DMS 273 treated with DMSO at 0.1 percent for 48 hours (cell line): ENCODE measurements at regions not wholly inside any gene's neighbourhood (a gene's known extent, or its start where the extent isn't known, plus 50 kb on each side); places are given as distances from the start of the nearest gene placed in this dataset.
"Not testable (repeated sequence)": the region's sequence is repeated elsewhere in the genome, so short reads cannot be mapped to it uniquely, and the experiment has no call there.

Source experiments
- DNase-seq: peaks from one replicate; lab custom pipeline; 2025; lab: John Stamatoyannopoulos, UW

DNA sequence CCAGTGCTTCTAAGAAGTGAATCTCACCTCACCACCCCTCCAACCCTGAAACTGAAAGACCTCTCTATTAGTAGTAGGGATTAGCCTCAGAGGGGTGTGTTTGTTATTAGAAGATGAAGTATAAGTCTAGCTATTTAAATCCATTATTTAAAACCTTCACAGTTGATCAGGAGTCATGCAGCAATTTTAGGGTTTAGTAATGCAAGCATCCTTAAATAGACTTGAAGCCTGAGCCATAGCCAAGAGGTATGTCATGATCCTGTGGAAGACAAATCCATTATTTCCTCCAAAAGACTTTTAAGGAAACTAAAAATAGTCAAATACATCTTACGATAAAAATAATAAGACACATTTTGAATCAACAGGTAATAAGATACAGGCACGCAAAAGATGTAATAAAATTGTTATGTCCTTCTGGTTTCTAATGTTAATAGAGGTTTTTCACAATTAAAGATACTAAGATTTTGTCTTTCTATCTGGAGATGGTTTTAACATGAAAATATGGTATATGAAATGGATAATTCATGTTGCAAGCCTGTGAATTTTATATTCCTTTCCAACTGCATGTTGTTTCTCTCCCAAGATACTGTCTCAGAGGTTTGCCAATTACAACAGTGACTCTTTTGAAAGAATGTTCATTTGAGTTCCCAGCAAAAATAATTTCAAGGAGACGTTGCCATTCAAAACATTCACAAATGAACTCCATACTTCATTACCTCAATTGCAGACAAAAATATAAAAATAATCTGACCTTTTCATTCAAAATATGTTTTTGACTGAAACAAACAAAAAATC, 68.0 kb downstream of the LUZP4 start:
- no peak for DNase-seq

DNA sequence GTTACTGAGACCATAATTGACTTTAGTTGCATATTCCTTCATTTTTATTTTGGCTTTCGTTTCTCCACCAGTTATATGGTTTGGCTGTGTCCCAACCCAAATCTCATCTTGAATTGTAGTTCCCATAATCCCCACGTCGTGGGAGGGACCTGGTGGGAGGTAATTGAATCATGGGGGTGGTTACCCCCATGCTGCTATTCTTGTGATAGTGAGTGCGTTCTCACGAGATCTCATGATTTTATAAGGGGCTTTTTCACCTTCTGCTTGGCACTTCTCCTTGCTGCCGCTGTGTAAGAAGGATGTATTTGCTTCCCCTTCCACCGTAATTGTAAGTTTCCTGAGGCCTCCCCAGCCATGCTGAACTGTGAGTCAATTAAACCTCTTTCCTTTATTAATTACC, 70.0 kb downstream of the LUZP4 start:
- DNase-seq = not testable (repeated sequence)

- DNase-seq = no peak
Observed at GRCh38 chrX:115360220-115360781, 70.8 kb downstream of the LUZP4 start.

DNA sequence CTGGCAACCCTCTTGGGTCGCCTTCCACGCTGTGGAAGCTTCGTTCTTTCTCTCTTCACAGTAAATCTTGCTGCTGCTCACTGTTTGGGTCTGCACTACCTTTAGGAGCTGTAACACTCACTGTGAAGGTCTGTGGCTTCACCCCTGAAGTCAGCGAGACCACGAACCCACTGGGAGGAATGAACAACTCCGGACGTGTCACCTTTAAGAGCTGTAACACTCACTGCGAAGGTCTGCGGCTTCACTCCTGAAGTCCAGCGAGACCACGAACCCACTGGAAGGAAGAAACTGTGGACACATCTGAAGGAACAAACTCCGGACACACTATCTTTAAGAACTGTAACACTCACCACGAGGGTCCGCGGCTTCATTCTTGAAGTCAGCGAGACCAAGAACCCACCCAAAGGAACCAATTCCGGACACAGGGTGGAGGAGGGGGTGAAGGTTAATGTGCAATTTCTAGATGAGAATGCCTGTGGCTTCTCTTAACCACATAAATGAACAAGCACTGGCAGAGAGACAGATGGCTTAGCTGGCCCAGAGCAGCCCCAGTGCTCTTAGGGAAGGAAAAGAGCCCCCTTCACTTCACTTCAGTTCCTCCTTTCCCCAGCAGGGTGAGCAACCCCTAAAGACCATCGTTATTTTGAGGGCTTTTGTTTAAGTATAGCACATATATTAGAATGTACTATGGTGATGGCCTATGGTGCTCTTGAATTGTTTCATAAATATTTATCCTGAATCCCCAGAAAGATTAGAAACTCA, 73.0 kb downstream of the LUZP4 start:
- no peak for DNase-seq

GRCh38 chrX:115363372-115363771, 73.9 kb downstream of the LUZP4 start:
- DNase-seq = no peak

- DNase-seq = no peak
Observed at GRCh38 chrX:115363897-115364296, 74.4 kb downstream of the LUZP4 start.

- no peak for DNase-seq
Observed at GRCh38 chrX:115364670-115365069, 75.2 kb downstream of the LUZP4 start.

- no peak for DNase-seq
Observed at GRCh38 chrX:115366535-115366934, 77.0 kb downstream of the LUZP4 start.

DNA sequence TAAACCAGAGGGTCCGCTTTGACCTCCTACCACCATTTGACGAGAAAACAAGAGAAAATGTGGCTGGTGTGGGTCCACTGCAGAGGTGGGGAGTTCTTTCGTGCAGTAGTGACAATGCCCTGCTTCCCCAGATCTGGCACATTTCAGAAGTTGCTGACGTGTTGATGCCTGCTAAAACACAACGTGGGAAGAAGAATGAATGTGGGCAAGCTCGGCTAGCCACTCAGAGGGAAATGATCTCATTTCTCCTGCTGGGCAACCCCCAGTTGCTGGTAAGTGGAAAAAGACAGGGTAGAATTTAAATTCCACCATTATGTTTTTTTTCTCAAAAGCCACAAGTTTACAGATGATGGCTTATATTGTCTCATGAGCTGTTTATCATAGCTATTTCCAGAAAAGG, 77.9 kb downstream of the LUZP4 start:
- DNase-seq = no peak

DNA sequence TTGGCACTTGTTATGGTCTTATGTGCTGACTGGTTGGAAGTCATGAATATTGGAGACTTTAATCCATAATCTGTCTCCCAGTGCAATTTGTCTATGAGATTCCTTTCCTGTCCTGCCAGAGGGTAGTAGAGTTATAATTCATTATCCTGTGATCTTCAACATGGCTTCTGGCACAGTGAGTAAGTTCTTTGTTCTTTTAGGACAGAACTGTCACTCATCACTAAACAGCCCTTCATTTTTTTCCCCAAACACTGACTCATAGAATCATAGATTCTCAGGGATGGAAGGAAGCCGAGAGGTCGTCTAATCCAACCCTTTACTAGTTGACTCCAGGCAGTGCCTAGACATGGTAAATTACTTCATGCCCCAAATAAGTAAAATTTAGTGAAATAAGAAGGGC, 78.4 kb downstream of the LUZP4 start:
- no peak for DNase-seq

DNA sequence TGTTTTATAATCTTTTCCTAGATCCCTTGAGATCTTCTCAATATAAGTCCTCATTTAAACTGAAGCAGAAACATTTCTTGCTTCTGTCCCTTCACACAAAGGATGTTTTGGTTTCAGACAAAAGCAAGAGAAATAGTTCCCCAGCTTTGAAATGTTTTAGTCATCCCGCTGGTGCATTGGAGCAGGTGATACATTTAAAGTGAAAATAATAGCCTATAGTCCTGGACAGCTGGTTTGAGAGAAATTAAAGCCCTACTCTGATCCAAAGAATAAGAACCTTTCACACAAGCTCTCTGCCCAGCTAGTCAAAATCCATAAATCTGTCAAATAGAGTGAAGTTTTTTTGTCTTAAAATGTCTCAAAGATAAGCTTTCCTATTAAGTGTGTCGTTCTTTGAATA, 79.4 kb downstream of the LUZP4 start:
- DNase-seq = no peak

GRCh38 chrX:115372152-115372551, 82.6 kb downstream of the LUZP4 start:
- DNase-seq = no peak

DNA sequence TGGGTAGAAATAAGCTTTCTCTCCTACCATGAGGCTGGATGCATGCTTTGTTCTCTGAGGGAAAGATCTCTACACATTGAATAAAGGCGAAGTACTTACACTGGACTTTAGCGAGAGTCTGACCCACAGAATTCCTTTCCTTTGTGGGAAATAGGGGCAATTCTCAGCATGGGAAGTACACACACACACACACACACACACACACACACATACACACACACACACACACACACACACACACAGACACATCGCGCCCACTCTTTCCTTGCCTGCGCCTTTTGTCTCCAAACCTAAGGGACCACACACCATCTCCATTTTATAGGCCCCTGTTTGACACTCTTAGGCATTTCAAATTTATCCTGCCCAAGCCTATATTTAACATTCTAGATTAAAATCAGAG, 83.8 kb downstream of the LUZP4 start:
- DNase-seq = no peak

DNA sequence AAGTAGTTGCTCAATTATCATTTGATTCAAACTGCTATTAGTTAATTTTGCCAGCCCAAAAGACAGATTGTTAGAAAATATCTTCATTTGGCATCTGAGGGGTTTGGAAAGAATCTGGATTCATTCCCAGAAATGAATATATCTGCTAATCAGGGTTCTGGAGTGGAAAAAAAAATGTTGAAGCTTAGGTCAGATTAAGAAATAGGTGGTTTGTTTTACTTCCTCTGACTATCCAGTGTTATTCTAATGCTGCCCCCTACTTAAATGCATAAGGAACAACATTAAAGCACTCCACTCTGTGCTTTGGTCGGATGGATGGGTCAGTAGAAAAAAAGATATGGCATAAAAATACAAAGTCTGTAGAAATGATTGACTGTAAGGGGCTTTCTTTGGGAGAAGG, 89.0 kb downstream of the LUZP4 start:
- DNase-seq = no peak

DNA sequence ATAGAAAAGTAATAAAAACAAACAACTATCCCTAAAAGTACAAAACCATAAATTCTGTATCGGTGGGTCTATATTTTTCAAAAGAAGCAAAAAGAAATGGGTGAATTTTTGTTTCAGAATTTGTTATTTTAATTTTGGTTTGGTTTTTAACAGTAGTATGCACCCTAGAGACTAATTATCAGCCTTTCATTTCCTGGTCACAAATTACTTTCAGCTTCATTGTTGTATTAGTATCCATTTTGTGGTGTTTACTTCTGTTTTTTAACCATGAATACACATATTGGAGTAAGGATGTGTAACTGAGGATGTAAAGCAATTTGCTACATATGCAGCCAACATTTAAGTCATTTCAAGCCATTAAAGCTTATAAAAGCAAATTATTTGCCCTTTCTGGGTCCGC, 97.8 kb downstream of the LUZP4 start:
- no peak for DNase-seq

GRCh38 chrX:115388879-115389278, 99.4 kb downstream of the LUZP4 start:
- DNase-seq = no peak

DNA sequence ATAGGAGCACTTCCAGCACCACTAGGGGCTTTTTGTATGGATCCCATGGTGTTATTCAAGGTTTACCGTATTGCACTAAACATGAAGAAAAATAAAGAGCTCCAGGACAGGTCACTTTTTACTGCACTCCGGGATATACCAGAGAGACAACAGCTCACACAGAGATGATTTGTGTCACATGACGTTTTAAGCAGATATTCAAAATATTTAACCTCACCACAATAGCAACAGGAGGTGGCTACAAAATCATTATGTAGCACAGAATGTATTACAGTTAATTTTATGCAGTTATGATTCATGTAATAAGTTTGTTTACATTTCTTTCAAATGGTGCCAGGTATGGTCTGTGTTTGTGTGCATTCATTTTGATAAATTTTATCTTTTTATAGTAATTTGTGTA, 100.6 kb downstream of the LUZP4 start:
- no peak for DNase-seq

- DNase-seq = no peak
Observed at GRCh38 chrX:115392031-115392430, 102.5 kb downstream of the LUZP4 start.

DNA sequence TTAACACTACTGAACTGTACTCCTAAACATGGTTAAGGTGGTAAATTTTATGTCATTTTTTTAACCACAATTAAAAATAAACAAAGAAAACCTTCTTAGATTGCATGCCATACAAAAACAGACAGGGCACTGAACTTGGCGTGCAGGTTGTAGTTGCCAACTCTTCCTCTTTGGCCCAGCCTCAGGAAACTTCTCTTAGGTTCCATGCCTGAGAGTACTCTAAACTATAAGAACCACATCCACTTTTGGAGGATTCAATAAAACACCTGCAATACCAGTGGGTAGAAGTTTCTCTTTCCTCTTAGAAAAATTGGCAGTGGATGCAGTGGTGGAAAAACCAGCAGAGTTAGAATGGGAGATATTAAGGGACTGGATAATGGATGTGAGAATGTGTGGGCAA, 103.4 kb downstream of the LUZP4 start:
- DNase-seq = no peak

DNA sequence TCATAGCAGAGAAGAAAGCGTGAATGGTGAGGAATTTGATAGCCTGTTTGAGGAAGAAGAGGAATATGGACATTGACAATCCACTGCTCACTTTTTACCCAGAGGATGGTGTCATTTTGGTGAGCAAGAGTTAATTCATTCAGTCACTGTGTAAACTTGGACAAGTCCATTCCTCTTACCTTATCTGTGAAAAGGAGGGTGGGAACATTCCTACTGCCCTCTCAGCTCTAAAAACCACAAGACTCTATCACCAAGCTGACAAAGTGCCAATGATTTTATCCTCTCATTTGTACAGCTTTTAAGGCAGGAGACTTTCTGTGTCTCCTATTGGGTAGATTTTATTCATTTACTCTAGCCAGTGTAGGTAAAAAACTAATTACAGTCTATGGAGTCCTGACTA, 103.8 kb downstream of the LUZP4 start:
- DNase-seq = no peak

GRCh38 chrX:115394806-115395205, 105.3 kb downstream of the LUZP4 start:
- not testable (repeated sequence) for DNase-seq

DNA sequence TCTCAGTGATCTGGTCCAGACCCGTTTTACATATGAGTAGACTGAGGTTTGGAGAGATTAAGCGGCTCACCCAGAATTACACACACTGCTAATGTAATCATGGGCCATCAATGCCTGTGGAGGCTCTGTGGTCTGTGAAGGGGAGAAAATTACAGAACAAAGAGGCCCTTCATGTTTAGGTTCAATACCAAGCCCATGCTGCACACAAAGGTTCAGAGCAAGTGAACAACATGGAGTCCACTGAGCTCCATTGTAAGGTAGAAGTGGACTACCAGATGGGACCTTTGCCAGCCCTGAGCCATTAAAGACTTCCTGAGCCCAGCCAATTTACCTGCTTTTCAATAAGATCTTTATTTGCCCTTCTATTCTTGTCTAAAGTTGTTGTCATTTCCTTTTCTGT, 109.8 kb downstream of the LUZP4 start:
- DNase-seq = no peak

- DNase-seq = no peak
Observed at GRCh38 chrX:115400960-115401359, 111.4 kb downstream of the LUZP4 start.
